K562 (cell line): ENCODE measurements at regions not wholly inside any gene's neighbourhood (a gene's known extent, or its start where the extent isn't known, plus 50 kb on each side); places are given as distances from the start of the nearest gene placed in this dataset.

Experiments
- ARID3A ChIP-seq: IDR thresholded peaks from 2 replicates; pipeline ENCODE4 v1.6.1; 2012; ENCODE audit warnings: low read depth, low read length, improper control_type of control experiment, borderline replicate concordance
- CHD4 ChIP-seq: fragments of 200-600 bp; sonication (generic); IDR thresholded peaks from 3 replicates; pipeline ENCODE4 v1.6.1; 2012; ENCODE audit warnings: low read depth, mild to moderate bottlenecking, mixed read lengths, low read length, inconsistent platforms; ENCODE audit not compliant: insufficient read depth, insufficient replicate concordance, poor library complexity, severe bottlenecking
- NELFE ChIP-seq: IDR thresholded peaks from 2 replicates; pipeline ENCODE4 v1.6.1; 2011; ENCODE audit warnings: mild to moderate bottlenecking; ENCODE audit not compliant: insufficient read depth, insufficient read length
- U2AF2 ChIP-seq: fragments of 200-400 bp; formaldehyde crosslinking; optimal IDR thresholded peaks from 2 replicates; pipeline ENCODE3; 2017; ENCODE audit warnings: low read depth, mild to moderate bottlenecking, low read length
- YBX1 ChIP-seq: fragments of 450-650 bp; IDR thresholded peaks from 2 replicates; pipeline ENCODE4 v1.7.1; 2016; ENCODE audit warnings: mild to moderate bottlenecking
- ZBTB40 ChIP-seq, 2 experiments: fragments of 450-650 bp in 1 of 2; sonication (generic) in 1 of 2; formaldehyde crosslinking in 1 of 2; IDR thresholded peaks; 2 replicates each; pipeline versions ENCODE4 v1.7.1 to v1.9.0; 2016 to 2022; ENCODE audit warnings: inconsistent platforms in 1 of 2, mild to moderate bottlenecking in 1 of 2, missing genetic modification reagents in 1 of 2
- ZC3H4 ChIP-seq: sonication (generic); formaldehyde crosslinking; IDR thresholded peaks from 2 replicates; pipeline ENCODE4 v1.9.0; 2021; ENCODE audit warnings: missing genetic modification reagents, borderline replicate concordance
- ZNF121 ChIP-seq: sonication (generic); formaldehyde crosslinking; conservative IDR thresholded peaks from 2 replicates; pipeline ENCODE4 v1.8.0; 2022; ENCODE audit warnings: missing genetic modification reagents

GRCh38 chr4:10185518-10186227 lies 69.1 kb upstream of the WDR1 start (continued):
- TF ChIP-seq ZBTB40 (IDR thresholded peaks at IDR 0.05) (no peak), ZBTB40 (CRISPR knock-in tag; IDR thresholded peaks at IDR 0.05) (no peak), ARID3A (peak; percentile 93), ZNF121 (no peak), NELFE (no peak), CHD4 (no peak), YBX1 (no peak), U2AF2 (no peak), ZC3H4 (no peak)
